ENCODE measurements at regions not wholly inside any gene's neighbourhood (a gene's known extent, or its start where the extent isn't known, plus 50 kb on each side); places are given as distances from the start of the nearest gene placed in this dataset.

DNA sequence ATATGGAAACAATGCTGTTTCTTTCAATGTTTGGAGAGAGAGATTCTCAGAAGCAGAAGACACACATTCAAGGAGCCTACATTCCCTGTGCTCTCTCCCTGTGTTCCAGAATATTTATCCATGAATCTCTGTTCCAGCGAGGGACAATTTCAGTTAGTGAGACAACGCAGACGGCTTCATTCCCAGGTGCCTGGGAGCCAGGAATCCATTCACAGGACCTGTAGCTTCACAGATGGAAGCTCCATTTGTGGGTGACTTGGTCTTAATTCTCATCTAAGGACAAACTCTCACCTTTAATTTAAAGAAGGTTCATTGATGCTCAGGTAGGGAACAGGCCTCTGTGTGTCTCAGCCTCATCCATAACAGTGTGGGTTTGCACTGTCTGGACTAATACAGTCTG lies 1156.6 kb downstream of the RPIA start:
- peaks cover 10% of the 10 kb centered on the region for H3K9me3 ChIP-seq (ENCODE audit: low read length)
- no peaks in the 10 kb centered on the region for H3K27me3 ChIP-seq (ENCODE audit: insufficient read depth, low read depth, low read length)

DNA sequence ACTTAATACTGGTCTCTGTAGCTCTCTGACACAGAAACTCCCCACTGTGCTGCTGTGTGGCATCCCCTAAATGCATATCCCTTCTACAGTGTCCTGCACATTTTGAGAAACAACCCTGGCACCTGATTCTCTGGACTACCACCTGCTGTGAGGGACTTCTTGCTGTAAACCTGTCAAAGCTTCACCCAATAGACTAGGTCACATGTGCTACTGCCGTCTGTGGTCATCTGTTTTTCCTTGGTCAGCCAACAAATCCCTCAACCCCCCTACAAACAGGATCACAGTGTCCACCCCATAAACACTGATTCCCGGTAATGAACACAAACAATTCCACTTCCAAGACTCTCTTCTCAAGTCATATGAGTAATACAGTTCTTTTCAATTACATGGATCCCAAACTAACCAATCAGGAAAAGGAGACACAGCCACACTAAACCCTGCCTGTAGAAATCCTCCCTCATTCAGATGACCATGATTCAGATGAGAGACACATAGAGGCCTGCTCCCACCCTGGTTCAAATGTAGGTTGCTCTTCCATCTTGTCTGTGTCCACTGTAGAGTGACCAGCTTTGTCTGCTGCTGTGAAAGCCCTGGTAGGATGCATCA lies 1157.4 kb downstream of the RPIA start:
- H3K79me2 ChIP-seq (replicated peaks; ENCODE audit: insufficient read depth, low read length): no peaks in the 10 kb centered on the region
- H3K9me3 ChIP-seq (ENCODE audit: low read length): peaks cover 10% of the 10 kb centered on the region
- H3K27ac ChIP-seq (ENCODE audit: low read length): no peak overlapping the region

More for the DNA sequence above, 1156.6 kb downstream of the RPIA start:
- Histone ChIP-seq H3K79me2 (replicated peaks; ENCODE audit: insufficient read depth, low read length) (no peaks in the 10 kb centered on the region), H3K9ac (ENCODE audit: low read length) (no peak overlapping the region), H4K20me1 (ENCODE audit: insufficient read depth) (no peaks in the 10 kb centered on the region), H3F3A (ENCODE audit: insufficient read depth, low read length, poor library complexity, severe bottlenecking) (no peaks in the 10 kb centered on the region), H3K36me3 (ENCODE audit: insufficient read depth, low read length) (no peaks in the 10 kb centered on the region), H3K27ac (ENCODE audit: low read length) (no peak overlapping the region), H3K4me3 (ENCODE audit: low read length) (no peak overlapping the region), H2AFZ (ENCODE audit: low read depth, low read length) (no peak overlapping the region), H3K4me2 (ENCODE audit: low read length) (no peak overlapping the region), H3K9me2 (ENCODE audit: insufficient read depth, low read length) (no peaks in the 10 kb centered on the region)
- TF ChIP-seq POLR2AphosphoS5 (IDR thresholded peaks at IDR 0.05) (no peak), RAD21 (conservative IDR thresholded peaks at IDR 0.05) (no peak), EP300 (conservative IDR thresholded peaks at IDR 0.05; ENCODE audit: poor library complexity, severe bottlenecking) (no peak), EZH2 (IDR thresholded peaks at IDR 0.05; ENCODE audit: borderline replicate concordance, insufficient read depth, low read length, poor library complexity, severe bottlenecking) (no peak)
- TF ChIP-seq, protein P1, sequence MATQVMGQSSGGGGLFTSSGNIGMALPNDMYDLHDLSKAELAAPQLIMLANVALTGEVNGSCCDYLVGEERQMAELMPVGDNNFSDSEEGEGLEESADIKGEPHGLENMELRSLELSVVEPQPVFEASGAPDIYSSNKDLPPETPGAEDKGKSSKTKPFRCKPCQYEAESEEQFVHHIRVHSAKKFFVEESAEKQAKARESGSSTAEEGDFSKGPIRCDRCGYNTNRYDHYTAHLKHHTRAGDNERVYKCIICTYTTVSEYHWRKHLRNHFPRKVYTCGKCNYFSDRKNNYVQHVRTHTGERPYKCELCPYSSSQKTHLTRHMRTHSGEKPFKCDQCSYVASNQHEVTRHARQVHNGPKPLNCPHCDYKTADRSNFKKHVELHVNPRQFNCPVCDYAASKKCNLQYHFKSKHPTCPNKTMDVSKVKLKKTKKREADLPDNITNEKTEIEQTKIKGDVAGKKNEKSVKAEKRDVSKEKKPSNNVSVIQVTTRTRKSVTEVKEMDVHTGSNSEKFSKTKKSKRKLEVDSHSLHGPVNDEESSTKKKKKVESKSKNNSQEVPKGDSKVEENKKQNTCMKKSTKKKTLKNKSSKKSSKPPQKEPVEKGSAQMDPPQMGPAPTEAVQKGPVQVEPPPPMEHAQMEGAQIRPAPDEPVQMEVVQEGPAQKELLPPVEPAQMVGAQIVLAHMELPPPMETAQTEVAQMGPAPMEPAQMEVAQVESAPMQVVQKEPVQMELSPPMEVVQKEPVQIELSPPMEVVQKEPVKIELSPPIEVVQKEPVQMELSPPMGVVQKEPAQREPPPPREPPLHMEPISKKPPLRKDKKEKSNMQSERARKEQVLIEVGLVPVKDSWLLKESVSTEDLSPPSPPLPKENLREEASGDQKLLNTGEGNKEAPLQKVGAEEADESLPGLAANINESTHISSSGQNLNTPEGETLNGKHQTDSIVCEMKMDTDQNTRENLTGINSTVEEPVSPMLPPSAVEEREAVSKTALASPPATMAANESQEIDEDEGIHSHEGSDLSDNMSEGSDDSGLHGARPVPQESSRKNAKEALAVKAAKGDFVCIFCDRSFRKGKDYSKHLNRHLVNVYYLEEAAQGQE (IDR thresholded peaks at IDR 0.05; ENCODE audit: borderline replicate concordance): no peak

More for the DNA sequence above, 1157.4 kb downstream of the RPIA start:
- Histone ChIP-seq H3K4me2 (ENCODE audit: low read length) (no peak overlapping the region), H3K9ac (ENCODE audit: low read length) (no peak overlapping the region), H3F3A (ENCODE audit: insufficient read depth, low read length, poor library complexity, severe bottlenecking) (no peaks in the 10 kb centered on the region), H3K4me3 (ENCODE audit: low read length) (no peak overlapping the region), H3K36me3 (ENCODE audit: insufficient read depth, low read length) (no peaks in the 10 kb centered on the region), H3K9me2 (ENCODE audit: insufficient read depth, low read length) (no peaks in the 10 kb centered on the region), H4K20me1 (ENCODE audit: insufficient read depth) (no peaks in the 10 kb centered on the region), H2AFZ (ENCODE audit: low read depth, low read length) (no peak overlapping the region), H3K27me3 (ENCODE audit: insufficient read depth, low read depth, low read length) (no peaks in the 10 kb centered on the region)
- TF ChIP-seq SMC3 (conservative IDR thresholded peaks at IDR 0.05; ENCODE audit: poor library complexity) (no peak), MXI1 (conservative IDR thresholded peaks at IDR 0.05; ENCODE audit: poor library complexity, severe bottlenecking) (no peak), EP300 (conservative IDR thresholded peaks at IDR 0.05; ENCODE audit: poor library complexity, severe bottlenecking) (no peak), RAD21 (conservative IDR thresholded peaks at IDR 0.05) (no peak), POLR2AphosphoS5 (IDR thresholded peaks at IDR 0.05) (no peak)
- TF ChIP-seq, protein P2, sequence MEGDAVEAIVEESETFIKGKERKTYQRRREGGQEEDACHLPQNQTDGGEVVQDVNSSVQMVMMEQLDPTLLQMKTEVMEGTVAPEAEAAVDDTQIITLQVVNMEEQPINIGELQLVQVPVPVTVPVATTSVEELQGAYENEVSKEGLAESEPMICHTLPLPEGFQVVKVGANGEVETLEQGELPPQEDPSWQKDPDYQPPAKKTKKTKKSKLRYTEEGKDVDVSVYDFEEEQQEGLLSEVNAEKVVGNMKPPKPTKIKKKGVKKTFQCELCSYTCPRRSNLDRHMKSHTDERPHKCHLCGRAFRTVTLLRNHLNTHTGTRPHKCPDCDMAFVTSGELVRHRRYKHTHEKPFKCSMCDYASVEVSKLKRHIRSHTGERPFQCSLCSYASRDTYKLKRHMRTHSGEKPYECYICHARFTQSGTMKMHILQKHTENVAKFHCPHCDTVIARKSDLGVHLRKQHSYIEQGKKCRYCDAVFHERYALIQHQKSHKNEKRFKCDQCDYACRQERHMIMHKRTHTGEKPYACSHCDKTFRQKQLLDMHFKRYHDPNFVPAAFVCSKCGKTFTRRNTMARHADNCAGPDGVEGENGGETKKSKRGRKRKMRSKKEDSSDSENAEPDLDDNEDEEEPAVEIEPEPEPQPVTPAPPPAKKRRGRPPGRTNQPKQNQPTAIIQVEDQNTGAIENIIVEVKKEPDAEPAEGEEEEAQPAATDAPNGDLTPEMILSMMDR (IDR thresholded peaks at IDR 0.05; ENCODE audit: poor library complexity, severe bottlenecking): no peak
